ENCODE measurements at regions not wholly inside any gene's neighbourhood (a gene's known extent, or its start where the extent isn't known, plus 50 kb on each side); places are given as distances from the start of the nearest gene placed in this dataset.

DNA sequence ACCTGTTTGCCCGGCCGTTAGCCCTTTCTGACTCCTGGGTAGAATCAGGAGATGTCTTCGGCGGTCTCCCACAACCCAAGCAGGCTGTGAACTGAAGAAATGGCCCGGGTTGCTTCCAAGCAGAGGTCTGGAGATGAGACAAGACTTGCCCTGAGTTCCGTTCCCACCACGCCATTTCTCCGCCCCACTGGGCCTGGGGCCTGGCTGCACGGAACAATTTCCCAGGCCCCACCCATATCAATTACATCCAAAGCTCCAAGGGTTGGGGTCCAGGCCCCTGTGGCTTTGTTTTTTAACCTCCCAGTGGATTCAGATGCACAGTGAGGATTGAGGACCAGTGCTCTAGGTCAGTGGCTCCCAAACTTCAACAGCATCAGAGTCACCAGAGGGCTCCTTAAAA is 214.5 kb upstream of the ARID1B start:
- ATAC-seq, result no peak
- TF ChIP-seq BACH2 (CRISPR knock-in tag; IDR thresholded peaks at IDR 0.05; ENCODE audit: borderline replicate concordance) (no peak), ARNTL (CRISPR knock-in tag; IDR thresholded peaks at IDR 0.05; ENCODE audit: borderline replicate concordance, low read depth) (no peak), ZNF8 (CRISPR knock-in tag; IDR thresholded peaks at IDR 0.05) (no peak), OSR1 (CRISPR knock-in tag; IDR thresholded peaks at IDR 0.05) (no peak), ZFP3 (CRISPR knock-in tag; IDR thresholded peaks at IDR 0.05) (no peak), GLIS3 (CRISPR knock-in tag; IDR thresholded peaks at IDR 0.05) (no peak), CSDC2 (CRISPR knock-in tag; IDR thresholded peaks at IDR 0.05) (no peak), RARB (CRISPR knock-in tag; IDR thresholded peaks at IDR 0.05) (no peak), ZNF565 (CRISPR knock-in tag; conservative IDR thresholded peaks at IDR 0.05; ENCODE audit: low read depth) (no peak), ISL1 (CRISPR knock-in tag; IDR thresholded peaks at IDR 0.05) (no peak), ESRRG (CRISPR knock-in tag; IDR thresholded peaks at IDR 0.05) (no peak), ZFP30 (CRISPR knock-in tag; IDR thresholded peaks at IDR 0.05) (no peak), CREB5 (CRISPR knock-in tag; IDR thresholded peaks at IDR 0.05; ENCODE audit: low read depth) (no peak)
- TF ChIP-seq, protein P1, sequence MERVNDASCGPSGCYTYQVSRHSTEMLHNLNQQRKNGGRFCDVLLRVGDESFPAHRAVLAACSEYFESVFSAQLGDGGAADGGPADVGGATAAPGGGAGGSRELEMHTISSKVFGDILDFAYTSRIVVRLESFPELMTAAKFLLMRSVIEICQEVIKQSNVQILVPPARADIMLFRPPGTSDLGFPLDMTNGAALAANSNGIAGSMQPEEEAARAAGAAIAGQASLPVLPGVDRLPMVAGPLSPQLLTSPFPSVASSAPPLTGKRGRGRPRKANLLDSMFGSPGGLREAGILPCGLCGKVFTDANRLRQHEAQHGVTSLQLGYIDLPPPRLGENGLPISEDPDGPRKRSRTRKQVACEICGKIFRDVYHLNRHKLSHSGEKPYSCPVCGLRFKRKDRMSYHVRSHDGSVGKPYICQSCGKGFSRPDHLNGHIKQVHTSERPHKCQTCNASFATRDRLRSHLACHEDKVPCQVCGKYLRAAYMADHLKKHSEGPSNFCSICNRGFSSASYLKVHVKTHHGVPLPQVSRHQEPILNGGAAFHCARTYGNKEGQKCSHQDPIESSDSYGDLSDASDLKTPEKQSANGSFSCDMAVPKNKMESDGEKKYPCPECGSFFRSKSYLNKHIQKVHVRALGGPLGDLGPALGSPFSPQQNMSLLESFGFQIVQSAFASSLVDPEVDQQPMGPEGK (CRISPR knock-in tag; IDR thresholded peaks at IDR 0.05; ENCODE audit: borderline replicate concordance), result no peak

DNA sequence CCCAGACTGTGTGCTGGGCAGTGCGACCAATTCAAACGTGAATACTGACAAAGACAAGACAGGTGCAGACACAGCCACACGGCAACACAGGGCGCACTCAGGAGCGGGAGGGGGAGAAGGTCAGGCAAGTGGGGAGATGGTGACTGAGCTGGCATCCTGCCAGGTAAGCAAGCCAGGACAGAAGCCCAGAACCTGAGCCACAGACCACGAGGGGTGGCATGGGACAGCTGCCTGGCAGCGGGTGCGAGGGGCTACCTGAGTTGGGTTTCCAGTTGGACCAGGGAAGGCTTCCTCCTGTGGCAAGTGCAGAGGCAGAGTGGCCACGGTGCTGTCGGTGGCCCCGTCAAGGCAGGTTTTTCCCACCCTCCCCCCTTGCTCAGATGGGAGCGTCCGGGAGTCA is 215.2 kb upstream of the ARID1B start:
- TF ChIP-seq ZNF565 (CRISPR knock-in tag; conservative IDR thresholded peaks at IDR 0.05; ENCODE audit: low read depth), result no peak
- TF ChIP-seq ZNF70 (CRISPR knock-in tag; IDR thresholded peaks at IDR 0.05), result no peak
- TF ChIP-seq ESRRG (CRISPR knock-in tag; IDR thresholded peaks at IDR 0.05), result no peak
- no peak for TF ChIP-seq CREB5 (CRISPR knock-in tag; IDR thresholded peaks at IDR 0.05; ENCODE audit: low read depth)
- TF ChIP-seq GLIS3 (CRISPR knock-in tag; IDR thresholded peaks at IDR 0.05), result no peak
- no peak for TF ChIP-seq TSHZ2 (CRISPR knock-in tag; IDR thresholded peaks at IDR 0.05)
- no peak for TF ChIP-seq ZFP30 (CRISPR knock-in tag; IDR thresholded peaks at IDR 0.05)
- no peak for ATAC-seq

- TF ChIP-seq RARB (CRISPR knock-in tag; IDR thresholded peaks at IDR 0.05), result no peak
- TF ChIP-seq BACH2 (CRISPR knock-in tag; IDR thresholded peaks at IDR 0.05; ENCODE audit: borderline replicate concordance), result no peak
- TF ChIP-seq ARNTL (CRISPR knock-in tag; IDR thresholded peaks at IDR 0.05; ENCODE audit: borderline replicate concordance, low read depth), result no peak
- TF ChIP-seq ZFP30 (CRISPR knock-in tag; IDR thresholded peaks at IDR 0.05), result no peak
- TF ChIP-seq, protein P2, sequence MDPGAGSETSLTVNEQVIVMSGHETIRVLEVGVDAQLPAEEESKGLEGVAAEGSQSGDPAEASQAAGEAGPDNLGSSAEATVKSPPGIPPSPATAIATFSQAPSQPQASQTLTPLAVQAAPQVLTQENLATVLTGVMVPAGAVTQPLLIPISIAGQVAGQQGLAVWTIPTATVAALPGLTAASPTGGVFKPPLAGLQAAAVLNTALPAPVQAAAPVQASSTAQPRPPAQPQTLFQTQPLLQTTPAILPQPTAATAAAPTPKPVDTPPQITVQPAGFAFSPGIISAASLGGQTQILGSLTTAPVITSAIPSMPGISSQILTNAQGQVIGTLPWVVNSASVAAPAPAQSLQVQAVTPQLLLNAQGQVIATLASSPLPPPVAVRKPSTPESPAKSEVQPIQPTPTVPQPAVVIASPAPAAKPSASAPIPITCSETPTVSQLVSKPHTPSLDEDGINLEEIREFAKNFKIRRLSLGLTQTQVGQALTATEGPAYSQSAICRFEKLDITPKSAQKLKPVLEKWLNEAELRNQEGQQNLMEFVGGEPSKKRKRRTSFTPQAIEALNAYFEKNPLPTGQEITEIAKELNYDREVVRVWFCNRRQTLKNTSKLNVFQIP (CRISPR knock-in tag; IDR thresholded peaks at IDR 0.05; ENCODE audit: borderline replicate concordance, low read depth), result no peak
- no peak for TF ChIP-seq TOX (CRISPR knock-in tag; IDR thresholded peaks at IDR 0.05; ENCODE audit: borderline replicate concordance)
- no peak for TF ChIP-seq ZNF565 (CRISPR knock-in tag; conservative IDR thresholded peaks at IDR 0.05; ENCODE audit: low read depth)
- TF ChIP-seq PPARA (CRISPR knock-in tag; IDR thresholded peaks at IDR 0.05; ENCODE audit: borderline replicate concordance), result no peak
- TF ChIP-seq, protein P3, sequence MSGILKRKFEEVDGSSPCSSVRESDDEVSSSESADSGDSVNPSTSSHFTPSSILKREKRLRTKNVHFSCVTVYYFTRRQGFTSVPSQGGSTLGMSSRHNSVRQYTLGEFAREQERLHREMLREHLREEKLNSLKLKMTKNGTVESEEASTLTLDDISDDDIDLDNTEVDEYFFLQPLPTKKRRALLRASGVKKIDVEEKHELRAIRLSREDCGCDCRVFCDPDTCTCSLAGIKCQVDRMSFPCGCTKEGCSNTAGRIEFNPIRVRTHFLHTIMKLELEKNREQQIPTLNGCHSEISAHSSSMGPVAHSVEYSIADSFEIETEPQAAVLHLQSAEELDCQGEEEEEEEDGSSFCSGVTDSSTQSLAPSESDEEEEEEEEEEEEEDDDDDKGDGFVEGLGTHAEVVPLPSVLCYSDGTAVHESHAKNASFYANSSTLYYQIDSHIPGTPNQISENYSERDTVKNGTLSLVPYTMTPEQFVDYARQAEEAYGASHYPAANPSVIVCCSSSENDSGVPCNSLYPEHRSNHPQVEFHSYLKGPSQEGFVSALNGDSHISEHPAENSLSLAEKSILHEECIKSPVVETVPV (CRISPR knock-in tag; IDR thresholded peaks at IDR 0.05), result no peak
- TF ChIP-seq ESRRG (CRISPR knock-in tag; IDR thresholded peaks at IDR 0.05), result no peak
- TF ChIP-seq SNAI2 (CRISPR knock-in tag; IDR thresholded peaks at IDR 0.05), result no peak
- TF ChIP-seq ZFP3 (CRISPR knock-in tag; IDR thresholded peaks at IDR 0.05), result no peak
- TF ChIP-seq ZNF70 (CRISPR knock-in tag; IDR thresholded peaks at IDR 0.05), result no peak
- TF ChIP-seq CREB5 (CRISPR knock-in tag; IDR thresholded peaks at IDR 0.05; ENCODE audit: low read depth), result no peak
- TF ChIP-seq ISL1 (CRISPR knock-in tag; IDR thresholded peaks at IDR 0.05), result no peak
- no peak for TF ChIP-seq CSDC2 (CRISPR knock-in tag; IDR thresholded peaks at IDR 0.05)
- TF ChIP-seq ZC3H10 (CRISPR knock-in tag; IDR thresholded peaks at IDR 0.05), result no peak
- no peak for TF ChIP-seq TCF4 (CRISPR knock-in tag; IDR thresholded peaks at IDR 0.05; ENCODE audit: borderline replicate concordance)
- TF ChIP-seq ZNF8 (CRISPR knock-in tag; IDR thresholded peaks at IDR 0.05), result no peak
- no peak for ATAC-seq
Observed at GRCh38 chr6:156560476-156560875, 216.7 kb upstream of the ARID1B start.
